Kidney glomerular epithelial cell (primary cell): ENCODE measurements at regions not wholly inside any gene's neighbourhood (a gene's known extent, or its start where the extent isn't known, plus 50 kb on each side); places are given as distances from the start of the nearest gene placed in this dataset.
"Not testable (repeated sequence)": the region's sequence is repeated elsewhere in the genome, so short reads cannot be mapped to it uniquely, and the experiment has no call there.

Experiments
- DNase-seq: peaks from one replicate; lab custom pipeline; 2025; lab: John Stamatoyannopoulos, UW

DNA sequence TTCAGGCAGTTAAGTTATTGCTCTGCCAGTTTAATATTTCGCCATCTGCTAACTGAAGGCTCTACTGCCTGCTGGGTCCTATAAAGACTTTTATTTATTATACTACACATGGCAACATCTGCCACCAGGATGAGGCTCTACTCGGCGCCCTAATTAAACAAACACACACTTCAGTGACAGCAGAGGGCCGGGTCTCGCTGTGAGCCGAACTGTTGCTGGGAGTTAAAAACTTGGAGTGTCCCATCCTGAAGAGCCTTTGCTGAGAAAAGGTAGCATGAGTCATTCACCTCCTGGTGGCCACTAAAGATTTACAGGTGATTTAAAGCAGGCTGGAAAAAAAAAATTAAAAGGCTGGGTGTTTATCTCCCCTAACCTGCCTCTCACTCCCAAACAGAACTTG is 183.7 kb downstream of the NPIPA8 start:
- not testable (repeated sequence) for DNase-seq

DNA sequence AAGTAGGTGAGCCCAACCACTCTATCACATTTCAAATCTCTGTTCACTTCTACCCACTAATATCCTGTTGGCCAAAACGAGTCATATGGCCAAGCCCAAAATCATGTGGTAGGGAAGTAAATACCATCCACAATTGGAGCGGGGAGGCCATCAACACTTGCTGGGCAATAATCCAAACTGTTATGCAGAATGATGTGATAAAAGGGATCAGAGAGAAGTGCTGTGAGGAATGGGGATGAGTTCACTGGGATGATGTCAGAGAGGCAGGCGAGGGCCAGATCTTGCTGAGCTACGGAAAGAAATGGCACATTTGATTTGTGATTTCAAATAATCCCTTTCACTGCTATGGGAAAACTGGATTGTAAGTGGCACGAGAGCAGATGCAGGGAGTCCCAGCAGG is 188.4 kb downstream of the NPIPA8 start:
- DNase-seq, result not testable (repeated sequence)

GRCh38 chr16:18146601-18147142 is 189.9 kb downstream of the NPIPA8 start:
- DNase-seq, result not testable (repeated sequence)

DNA sequence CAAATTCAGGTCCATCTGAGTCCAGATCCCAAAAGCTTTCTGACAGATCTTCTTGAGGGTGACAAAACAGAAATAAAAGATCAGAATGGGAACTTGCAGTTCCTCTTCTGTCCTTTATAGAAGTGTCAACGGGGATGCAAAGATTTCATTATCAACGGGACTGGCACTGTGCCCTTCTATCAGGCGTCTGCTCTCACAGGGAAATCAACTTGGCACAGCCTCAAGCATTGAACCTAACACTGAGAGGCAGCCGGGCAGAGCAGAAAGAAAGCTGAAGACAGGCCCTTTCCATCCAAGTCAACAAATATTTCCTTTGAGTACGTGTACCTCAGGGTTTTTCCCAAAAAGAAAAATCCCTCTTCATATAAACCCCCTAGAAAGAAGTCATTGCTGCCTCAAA is 194.5 kb downstream of the NPIPA8 start:
- not testable (repeated sequence) for DNase-seq

GRCh38 chr16:18136288-18136687 is 200.2 kb downstream of the NPIPA8 start:
- not testable (repeated sequence) for DNase-seq

DNA sequence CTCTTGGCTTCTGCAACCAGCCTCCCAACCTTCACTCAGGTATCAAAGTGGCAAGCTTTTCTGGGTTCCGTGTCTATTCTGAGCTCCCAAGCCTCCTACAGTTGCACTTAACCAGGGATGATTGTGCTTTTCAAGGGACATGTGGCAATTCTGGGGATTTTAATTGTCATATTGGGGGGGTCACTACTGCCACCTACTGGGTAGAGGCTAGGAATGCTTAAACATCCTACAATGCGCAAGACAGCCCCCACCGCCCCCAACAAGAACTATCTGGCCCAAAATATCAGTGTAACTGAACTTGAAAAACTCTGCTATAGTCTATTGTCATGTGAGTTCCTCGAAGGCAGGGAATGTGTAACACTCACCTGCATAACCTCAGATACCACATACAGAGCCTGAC is 201.5 kb downstream of the NPIPA8 start:
- DNase-seq, result not testable (repeated sequence)

DNA sequence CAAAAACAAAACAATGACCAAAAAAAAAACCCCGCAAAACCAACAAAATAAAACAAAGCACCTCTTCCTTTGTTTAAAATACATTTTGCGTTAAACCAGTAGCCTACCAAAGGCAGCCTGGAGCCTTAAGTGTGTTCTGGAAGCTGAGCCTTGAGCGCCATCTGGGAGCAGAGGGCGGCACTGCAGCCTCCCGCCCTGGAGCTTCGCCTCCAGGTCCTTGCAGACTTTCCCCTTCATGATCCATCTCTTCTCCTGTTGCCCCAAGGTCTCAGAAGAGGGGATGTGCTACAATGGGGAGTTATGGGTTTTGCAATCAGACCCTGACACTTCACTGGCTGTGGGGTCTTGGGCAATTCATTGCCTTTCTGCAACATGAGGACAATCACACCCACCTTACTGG is 204.9 kb downstream of the NPIPA8 start:
- not testable (repeated sequence) for DNase-seq

- DNase-seq, result not testable (repeated sequence)
Measured at GRCh38 chr16:18130478-18131120, 205.9 kb downstream of the NPIPA8 start.

GRCh38 chr16:18127033-18127432 is 209.5 kb downstream of the NPIPA8 start:
- not testable (repeated sequence) for DNase-seq

DNA sequence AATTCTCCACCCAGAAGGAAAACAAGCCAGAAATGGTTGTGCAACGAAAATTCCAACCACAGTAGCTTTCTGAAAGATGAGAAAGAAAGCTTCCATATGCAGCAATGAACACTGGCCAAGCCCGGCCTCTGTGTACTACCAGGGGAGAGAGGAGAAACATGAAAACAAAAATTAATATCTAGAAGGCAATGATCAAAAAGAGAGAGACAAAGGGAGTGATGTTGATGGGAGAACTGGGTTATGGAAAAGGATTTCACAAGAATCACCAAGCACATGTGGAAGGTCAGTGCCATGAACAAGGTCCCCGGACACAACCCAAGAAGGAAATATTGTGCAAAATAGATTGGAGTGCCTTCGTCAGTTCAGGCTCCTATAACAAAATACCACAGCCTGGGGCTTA is 217.4 kb downstream of the NPIPA8 start:
- DNase-seq, result not testable (repeated sequence)

DNA sequence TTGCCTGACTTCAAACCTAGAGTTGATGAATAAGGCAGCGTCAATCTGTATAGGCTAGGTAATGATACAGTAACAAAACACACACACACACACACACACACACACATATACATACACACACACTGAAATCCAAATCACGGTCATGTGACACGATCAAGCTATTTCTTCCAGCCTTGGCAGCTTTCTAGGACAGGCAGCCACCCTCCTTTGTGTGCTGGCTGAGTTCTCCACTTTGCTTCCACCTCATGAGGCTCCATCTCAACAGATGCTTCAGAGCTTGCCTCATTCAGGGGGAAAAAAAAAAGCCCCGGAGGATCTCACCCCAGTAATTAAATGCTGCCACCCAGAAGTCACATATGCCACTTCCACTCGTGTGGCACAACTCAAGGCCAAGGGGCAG is 217.9 kb downstream of the NPIPA8 start:
- DNase-seq, result not testable (repeated sequence)

GRCh38 chr16:18118071-18118470 is 218.5 kb downstream of the NPIPA8 start:
- DNase-seq, result not testable (repeated sequence)

- not testable (repeated sequence) for DNase-seq
Measured at GRCh38 chr16:18104412-18104811, 232.1 kb downstream of the NPIPA8 start.

DNA sequence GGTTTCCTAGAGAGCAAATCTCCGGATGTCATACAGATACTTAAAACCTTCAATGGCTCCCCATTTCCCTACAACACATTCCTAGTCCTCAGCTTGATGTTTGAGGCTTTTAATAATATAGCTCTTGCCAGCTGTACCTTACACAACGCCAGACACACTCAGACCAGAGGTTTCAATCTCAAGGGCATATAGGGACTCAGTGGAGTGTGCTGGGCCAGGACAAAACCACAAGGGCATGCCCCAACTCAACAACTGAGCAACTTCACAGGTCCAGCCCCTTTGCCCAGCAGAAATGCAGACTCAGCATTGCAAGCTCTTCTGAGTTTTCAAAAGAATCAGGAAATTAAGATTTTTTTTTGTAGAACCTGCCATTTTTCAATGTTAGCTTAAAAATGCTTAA is 235.5 kb downstream of the NPIPA8 start:
- not testable (repeated sequence) for DNase-seq

DNA sequence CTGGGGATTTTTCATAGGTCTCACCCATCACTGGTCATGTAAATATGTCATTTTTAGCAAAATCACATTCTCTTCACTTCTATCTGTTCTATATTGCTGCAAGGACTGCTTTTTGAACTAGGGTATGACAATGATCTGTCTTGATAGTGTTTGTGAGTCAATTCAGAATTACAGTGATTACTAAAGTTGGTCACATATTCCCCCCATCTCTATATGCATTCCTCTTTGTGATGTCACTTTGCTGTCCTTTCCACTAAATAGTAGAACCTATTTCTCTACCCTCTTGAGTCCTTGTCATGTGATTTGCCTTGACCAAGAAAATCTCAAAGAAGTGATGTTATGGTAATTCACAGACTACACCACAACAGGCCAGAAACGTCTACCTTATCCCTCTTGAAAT is 243.9 kb downstream of the NPIPA8 start:
- not testable (repeated sequence) for DNase-seq

- DNase-seq, result not testable (repeated sequence)
Measured at GRCh38 chr16:18080658-18081363, 255.7 kb downstream of the NPIPA8 start.

GRCh38 chr16:18077910-18078309 is 258.6 kb downstream of the NPIPA8 start:
- not testable (repeated sequence) for DNase-seq

DNA sequence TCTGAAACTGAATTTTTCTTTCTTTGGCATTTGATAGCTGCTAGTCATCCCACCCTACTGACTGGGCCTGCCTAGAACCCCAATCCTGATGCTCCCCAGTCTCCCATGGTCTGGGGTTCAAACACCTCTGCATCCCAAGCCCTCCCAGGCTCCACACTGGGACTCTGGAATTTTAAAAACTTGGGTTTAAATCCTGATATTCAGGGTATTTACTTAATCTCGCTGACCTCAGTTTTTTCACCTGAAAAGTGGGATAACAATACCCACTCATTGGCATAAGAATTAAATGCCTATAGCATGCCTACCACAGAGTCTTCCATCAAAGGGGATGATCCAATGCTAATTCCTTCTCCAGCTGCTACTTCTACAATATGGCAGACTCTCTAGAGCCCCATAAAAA is 264.4 kb downstream of the NPIPA8 start:
- DNase-seq, result no peak

GRCh38 chr16:18069683-18070082 is 266.9 kb downstream of the NPIPA8 start:
- no peak for DNase-seq

GRCh38 chr16:18068477-18068876 is 268.1 kb downstream of the NPIPA8 start:
- DNase-seq, result no peak

DNA sequence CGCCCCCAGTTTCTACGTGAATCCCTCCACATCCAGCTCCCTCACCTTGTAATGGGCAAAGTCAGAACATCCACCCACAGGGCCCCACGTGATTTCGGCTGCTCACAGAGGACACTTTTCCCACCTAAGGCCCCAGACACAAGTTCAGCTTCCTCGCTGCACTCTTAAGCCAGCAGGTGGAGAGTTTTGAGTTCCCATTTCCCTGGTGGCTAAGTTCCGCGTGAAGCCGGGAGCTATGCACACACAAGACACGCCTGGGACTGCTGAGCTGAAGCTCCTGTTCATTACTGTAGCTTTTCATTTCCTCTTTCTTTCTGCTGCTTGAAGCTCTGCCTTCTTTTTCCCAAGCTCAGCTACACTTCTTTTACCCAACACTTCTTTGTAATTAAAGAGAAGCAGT is 273.8 kb downstream of the NPIPA8 start:
- DNase-seq, result no peak

GRCh38 chr16:18060351-18060750 is 276.2 kb downstream of the NPIPA8 start:
- DNase-seq, result no peak

- no peak for DNase-seq
Measured at GRCh38 chr16:18059577-18059976, 277.0 kb downstream of the NPIPA8 start.
